ENCODE measurements at regions not wholly inside any gene's neighbourhood (a gene's known extent, or its start where the extent isn't known, plus 50 kb on each side); places are given as distances from the start of the nearest gene placed in this dataset.

GRCh38 chr9:136609838-136610311, 52.8 kb upstream of the EGFL7 start:
- TF ChIP-seq FOXM1 (IDR thresholded peaks at IDR 0.05; ENCODE audit: borderline replicate concordance) (no peak), NFRKB (IDR thresholded peaks at IDR 0.05) (no peak), BHLHE40 (IDR thresholded peaks at IDR 0.05; ENCODE audit: borderline replicate concordance) (no peak)

Data from HEK293T (cell line).